ENCODE measurements at regions not wholly inside any gene's neighbourhood (a gene's known extent, or its start where the extent isn't known, plus 50 kb on each side); places are given as distances from the start of the nearest gene placed in this dataset.

DNA sequence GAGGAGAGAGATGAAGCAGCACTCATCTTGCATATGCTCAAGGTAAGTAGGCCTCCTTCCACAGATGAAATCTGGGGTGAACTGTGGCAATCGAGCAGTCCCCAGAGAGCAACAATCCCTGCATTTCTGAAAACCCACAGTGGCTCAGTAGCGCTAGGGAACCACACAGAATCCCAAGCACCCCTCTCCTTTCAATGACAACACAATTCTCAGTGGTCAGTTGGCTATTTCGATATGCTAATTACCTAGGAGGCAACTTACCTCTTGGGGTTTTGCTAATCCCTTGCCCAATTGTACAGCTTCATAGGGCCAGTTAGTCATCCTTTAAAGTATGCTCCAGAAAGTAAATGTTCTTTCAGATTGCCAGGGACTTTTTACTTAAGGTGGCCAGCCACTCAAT lies 1035.7 kb downstream of the BCL11B start:
- TF ChIP-seq CTCF (IDR thresholded peaks at IDR 0.05) (no peak), EP300 (IDR thresholded peaks at IDR 0.05) (no peak), POLR2A (IDR thresholded peaks at IDR 0.05; ENCODE audit: low read depth) (no peak), POLR2AphosphoS5 (IDR thresholded peaks at IDR 0.05) (no peak)
